ENCODE measurements at regions not wholly inside any gene's neighbourhood (a gene's known extent, or its start where the extent isn't known, plus 50 kb on each side); places are given as distances from the start of the nearest gene placed in this dataset.
A peak's percentile ranks its signal among the peaks of the same experiment; 100 is the strongest.

- peak; percentile 47 for ATAC-seq
- intact Hi-C loops (cut with micrococcal nuclease; ENCODE audit: unreplicated experiment) (no loop called here), in situ Hi-C loops (cut with HindIII; ENCODE audit: extremely low pct_ligation_motif_present, low pct_unique_long_range_greater_than_20kb) (no loop called here)
- Histone ChIP-seq H3K4me1 (ENCODE audit: insufficient read depth, low read length) (no peaks in the 10 kb centered on the region), H3K36me3 (replicated peaks in 1 of 2; ENCODE audit: control insufficient read depth in 1 of 2, insufficient read depth in 2 of 2, low read length in 2 of 2) (no peaks in the 10 kb centered on the region), H3K79me2 (ENCODE audit: insufficient read depth, low read length) (no peaks in the 10 kb centered on the region), H3K9ac (ENCODE audit: insufficient read depth, low read depth, low read length) (peak overlapping the region; percentile 21; the same call in 1 of the 2 replicates), H3K9me3 (ENCODE audit: low read length) (no peaks in the 10 kb centered on the region), H2AFZ (ENCODE audit: low read length) (no peak overlapping the region), H3K27me3 (ENCODE audit: control insufficient read depth in 1 of 2, insufficient read depth in 2 of 2, low read length in 2 of 2) (no peaks in the 10 kb centered on the region), H3K4me3 (replicated peaks in 1 of 3; ENCODE audit: insufficient read depth in 1 of 3, low read depth in 2 of 3, low read length in 3 of 3) (peak overlapping the region in 2 of 3 experiments; percentile 42 to 46; a peak in 4 of 6 replicates), H4K20me1 (ENCODE audit: insufficient read depth, low read length) (no peaks in the 10 kb centered on the region), H3K4me2 (ENCODE audit: low read depth, low read length) (peak overlapping the region; percentile 64), H3K27ac (ENCODE audit: extremely low read length, insufficient read depth, low read length) (no peak overlapping the region)
- no peak for DNase-seq (ENCODE audit: low spot score)
- no peak for FAIRE-seq
- WGBS (ENCODE audit: low lambda C conversion rate), result 4% methylated on average over 6 of the region's 6 CpGs
- BruUV-seq (replicated peaks), result no TSS peak
- ChIA-PET POLR2A (no interaction called here), CTCF (ENCODE audit: low intra/inter-chr PET ratio, low total read pairs) (no interaction called here)
- TF ChIP-seq ZNF281 (CRISPR knock-in tag; IDR thresholded peaks at IDR 0.05; ENCODE audit: borderline replicate concordance) (no peak), HMG20B (CRISPR knock-in tag; conservative IDR thresholded peaks at IDR 0.05) (no peak), NFIC (IDR thresholded peaks at IDR 0.05; ENCODE audit: low read length) (no peak), BCL6 (CRISPR knock-in tag; IDR thresholded peaks at IDR 0.05) (peak; percentile 27; the same call in 1 of the 2 replicates), ZFY (CRISPR knock-in tag; IDR thresholded peaks at IDR 0.05) (peak; percentile 59; the same call in 1 of the 2 replicates), SOX6 (IDR thresholded peaks at IDR 0.05) (no peak), SOX6 (CRISPR knock-in tag; IDR thresholded peaks at IDR 0.05) (no peak)
Observed at GRCh38 chr15:97875025-97875512, 85.4 kb upstream of the ARRDC4 start.

All from HepG2 (cell line).